IMR-90 (cell line): ENCODE measurements at regions not wholly inside any gene's neighbourhood (a gene's known extent, or its start where the extent isn't known, plus 50 kb on each side); places are given as distances from the start of the nearest gene placed in this dataset.

Experiments used
- BHLHE40 ChIP-seq: fragments of 150-350 bp; IDR thresholded peaks from 2 replicates; pipeline ENCODE4 v1.6.1; 2016; ENCODE audit warnings: mild to moderate bottlenecking, low read depth, low read length
- CEBPB ChIP-seq: IDR thresholded peaks from 2 replicates; pipeline ENCODE4 v1.6.1; 2012; ENCODE audit warnings: low read depth, low read length, improper control_type of control experiment
- CTCF ChIP-seq: conservative IDR thresholded peaks from 2 replicates; pipeline ENCODE4 v1.5.1; 2012; ENCODE audit warnings: mild to moderate bottlenecking, low read depth, low read length, improper control_type of control experiment
- MXI1 ChIP-seq: IDR thresholded peaks from 2 replicates; pipeline ENCODE4 v1.6.1; 2012; ENCODE audit warnings: low read depth, mild to moderate bottlenecking, low read length, moderate library complexity, borderline replicate concordance
- POLR2A ChIP-seq: IDR thresholded peaks from 2 replicates; pipeline ENCODE4 v1.6.1; 2012; ENCODE audit warnings: mild to moderate bottlenecking, low read depth, low read length
- RFX5 ChIP-seq: IDR thresholded peaks from 2 replicates; pipeline ENCODE4 v1.8.0; 2012; ENCODE audit warnings: low read depth, mild to moderate bottlenecking, low read length, moderate library complexity
- TF ChIP-seq, protein P1 (sequence below): fragments of 150-350 bp; IDR thresholded peaks from 2 replicates; pipeline ENCODE4 v1.6.1; 2016; ENCODE audit warnings: low read depth, mild to moderate bottlenecking, low read length, moderate library complexity, borderline replicate concordance

DNA sequence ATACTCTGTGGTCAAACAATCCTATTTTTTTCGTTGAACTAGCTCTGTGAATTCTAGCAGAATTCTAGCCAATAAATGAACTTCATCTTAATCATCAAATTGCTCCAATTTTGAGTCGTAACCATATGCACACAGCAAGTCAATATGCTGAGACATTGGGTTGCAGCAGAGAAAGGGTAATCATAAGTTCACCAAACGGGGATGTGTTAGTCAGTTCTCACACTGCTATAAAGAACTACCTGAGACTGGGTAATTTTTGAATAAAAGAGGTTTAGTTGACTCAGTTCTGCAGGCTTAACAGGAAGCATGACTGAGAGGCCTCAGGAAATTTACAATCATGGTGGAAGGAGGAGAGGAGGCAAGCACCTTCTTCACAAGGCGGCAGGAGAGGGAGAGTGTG, 67.7 kb upstream of the ABCC4 start:
- TF ChIP-seq CTCF = no peak
- no peak for TF ChIP-seq MXI1
- no peak for TF ChIP-seq POLR2A
- TF ChIP-seq RFX5 = no peak
- no peak for TF ChIP-seq BHLHE40
- TF ChIP-seq, protein P1, sequence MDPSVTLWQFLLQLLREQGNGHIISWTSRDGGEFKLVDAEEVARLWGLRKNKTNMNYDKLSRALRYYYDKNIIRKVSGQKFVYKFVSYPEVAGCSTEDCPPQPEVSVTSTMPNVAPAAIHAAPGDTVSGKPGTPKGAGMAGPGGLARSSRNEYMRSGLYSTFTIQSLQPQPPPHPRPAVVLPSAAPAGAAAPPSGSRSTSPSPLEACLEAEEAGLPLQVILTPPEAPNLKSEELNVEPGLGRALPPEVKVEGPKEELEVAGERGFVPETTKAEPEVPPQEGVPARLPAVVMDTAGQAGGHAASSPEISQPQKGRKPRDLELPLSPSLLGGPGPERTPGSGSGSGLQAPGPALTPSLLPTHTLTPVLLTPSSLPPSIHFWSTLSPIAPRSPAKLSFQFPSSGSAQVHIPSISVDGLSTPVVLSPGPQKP = no peak
- no peak for TF ChIP-seq CEBPB
